VCaP (cell line): ENCODE measurements at regions not wholly inside any gene's neighbourhood (a gene's known extent, or its start where the extent isn't known, plus 50 kb on each side); places are given as distances from the start of the nearest gene placed in this dataset.

Experiments
- H3K27ac ChIP-seq: fragments of 450-650 bp; 2 replicates; pipeline ENCODE4 v1.5.1; 2017
- TF ChIP-seq, protein P1 (sequence below): fragments of 450-650 bp; conservative IDR thresholded peaks from 2 replicates; pipeline ENCODE4 v1.5.1; 2017; ENCODE audit warnings: mild to moderate bottlenecking, moderate library complexity

DNA sequence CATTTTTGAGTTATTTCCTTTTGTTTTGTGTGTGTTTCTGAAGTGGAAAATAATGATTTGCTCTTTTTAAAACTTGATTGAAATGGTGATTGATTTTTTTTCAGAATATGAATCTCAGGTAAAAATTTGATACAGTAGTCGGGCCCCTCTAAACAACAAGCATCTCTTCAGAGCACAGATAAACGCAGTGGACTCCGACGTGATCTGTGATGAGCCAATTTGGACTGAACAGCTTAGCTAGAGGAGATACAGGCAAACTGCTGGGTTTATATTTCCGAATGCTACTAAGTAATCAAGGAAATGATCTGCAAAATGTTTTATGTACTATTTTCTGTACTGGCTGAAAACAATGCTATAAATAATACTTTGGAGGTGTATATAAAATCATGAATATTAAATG lies 705.7 kb upstream of the RGS18 start:
- TF ChIP-seq, protein P1, sequence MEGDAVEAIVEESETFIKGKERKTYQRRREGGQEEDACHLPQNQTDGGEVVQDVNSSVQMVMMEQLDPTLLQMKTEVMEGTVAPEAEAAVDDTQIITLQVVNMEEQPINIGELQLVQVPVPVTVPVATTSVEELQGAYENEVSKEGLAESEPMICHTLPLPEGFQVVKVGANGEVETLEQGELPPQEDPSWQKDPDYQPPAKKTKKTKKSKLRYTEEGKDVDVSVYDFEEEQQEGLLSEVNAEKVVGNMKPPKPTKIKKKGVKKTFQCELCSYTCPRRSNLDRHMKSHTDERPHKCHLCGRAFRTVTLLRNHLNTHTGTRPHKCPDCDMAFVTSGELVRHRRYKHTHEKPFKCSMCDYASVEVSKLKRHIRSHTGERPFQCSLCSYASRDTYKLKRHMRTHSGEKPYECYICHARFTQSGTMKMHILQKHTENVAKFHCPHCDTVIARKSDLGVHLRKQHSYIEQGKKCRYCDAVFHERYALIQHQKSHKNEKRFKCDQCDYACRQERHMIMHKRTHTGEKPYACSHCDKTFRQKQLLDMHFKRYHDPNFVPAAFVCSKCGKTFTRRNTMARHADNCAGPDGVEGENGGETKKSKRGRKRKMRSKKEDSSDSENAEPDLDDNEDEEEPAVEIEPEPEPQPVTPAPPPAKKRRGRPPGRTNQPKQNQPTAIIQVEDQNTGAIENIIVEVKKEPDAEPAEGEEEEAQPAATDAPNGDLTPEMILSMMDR, result no peak
- H3K27ac ChIP-seq, result no peak overlapping the region

DNA sequence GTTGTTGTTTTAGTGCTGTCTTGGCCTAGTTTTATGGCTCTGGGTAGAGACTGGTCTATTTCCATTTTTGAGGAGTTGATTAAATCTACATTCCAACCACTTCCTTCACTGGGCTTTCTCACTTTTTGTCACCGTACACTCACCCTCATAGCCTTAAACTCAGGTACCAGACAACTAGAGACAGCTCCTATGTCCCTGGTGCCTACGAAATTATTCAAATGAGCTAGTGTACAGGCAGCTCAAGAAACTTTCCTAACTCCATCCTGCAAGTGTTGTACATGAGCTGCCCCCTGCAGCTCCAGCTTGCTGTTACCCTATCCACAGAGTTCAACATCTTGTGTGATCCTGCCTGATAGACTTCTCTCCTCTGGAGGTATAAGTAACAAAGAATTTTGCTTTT lies 704.8 kb upstream of the RGS18 start:
- no peak overlapping the region for H3K27ac ChIP-seq
- TF ChIP-seq, protein P1, result no peak

DNA sequence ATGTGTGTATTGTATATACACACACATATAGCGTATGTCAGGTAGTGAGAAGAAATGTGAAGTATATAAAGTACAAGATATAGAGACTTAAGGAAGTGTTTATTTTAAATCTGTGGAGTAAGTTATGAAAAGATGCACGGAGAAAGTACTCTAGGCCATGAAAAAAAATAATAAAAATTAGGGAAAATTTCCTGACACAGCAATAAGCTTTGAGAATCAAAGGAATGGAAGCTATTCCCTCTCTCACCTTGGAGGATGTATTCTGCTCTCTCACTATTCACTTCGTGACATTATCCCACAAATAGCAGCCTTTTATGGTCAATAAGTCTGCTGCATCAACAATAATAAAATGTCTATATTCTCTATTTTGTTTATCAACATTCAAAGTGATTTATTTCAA lies 700.4 kb upstream of the RGS18 start:
- TF ChIP-seq, protein P1, result no peak
- no peak overlapping the region for H3K27ac ChIP-seq

DNA sequence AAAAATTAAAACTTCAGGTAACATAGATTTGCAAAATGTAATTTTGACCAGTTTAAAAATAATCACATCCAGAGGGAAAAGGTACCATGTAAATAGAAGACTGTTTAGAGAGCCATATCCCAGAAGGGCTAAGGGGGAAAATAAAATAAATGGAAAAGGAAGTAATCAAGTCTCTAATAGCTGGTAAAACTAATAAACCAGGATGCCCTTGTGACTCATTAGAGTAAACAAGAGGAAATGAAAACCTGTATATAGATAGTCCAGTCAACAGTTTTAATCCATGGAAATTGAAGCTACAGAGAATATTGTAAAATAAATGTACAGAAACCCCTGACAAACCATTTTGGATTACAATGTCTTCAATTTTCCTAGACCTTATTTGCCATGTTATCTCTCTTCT lies 698.0 kb upstream of the RGS18 start:
- no peak overlapping the region for H3K27ac ChIP-seq
- TF ChIP-seq, protein P1, result no peak

DNA sequence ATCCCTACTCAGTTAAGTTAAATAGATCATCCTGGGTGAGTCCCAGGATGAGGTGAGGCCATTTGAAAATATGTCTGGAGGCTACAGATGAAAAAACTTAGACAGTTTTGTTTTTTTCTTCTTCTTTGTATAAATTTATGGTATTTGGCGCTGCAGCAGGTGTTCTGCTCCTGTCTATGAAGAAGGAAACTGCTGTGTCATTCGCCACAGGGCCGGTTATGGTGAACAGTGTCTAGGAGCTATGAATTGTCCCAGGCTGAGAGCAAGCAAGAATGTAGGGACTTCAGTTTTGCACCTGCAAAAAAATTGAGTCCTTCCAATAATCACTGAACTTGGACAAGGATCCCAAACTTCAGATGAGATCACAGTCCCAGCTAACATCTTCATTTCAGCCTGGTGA lies 674.3 kb upstream of the RGS18 start:
- TF ChIP-seq, protein P1, result no peak
- no peak overlapping the region for H3K27ac ChIP-seq

DNA sequence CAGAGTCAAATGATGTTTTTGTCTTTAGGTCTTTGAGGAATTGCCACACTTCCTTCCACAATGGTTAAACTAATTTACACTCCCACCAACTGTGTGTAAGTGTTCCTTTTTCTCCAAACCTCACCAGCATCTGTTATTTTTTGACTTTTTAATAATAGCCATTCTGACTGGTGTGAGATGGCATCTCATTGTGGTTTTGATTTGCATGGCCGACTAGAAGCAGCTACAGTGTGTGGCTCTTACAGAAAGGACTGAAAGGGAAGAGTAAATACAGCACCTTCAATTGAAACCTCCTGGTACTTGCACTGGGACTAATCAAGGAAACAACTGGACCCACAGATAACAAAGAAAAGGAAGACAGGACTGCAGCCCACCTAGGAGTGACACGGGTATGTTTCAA lies 668.0 kb upstream of the RGS18 start:
- TF ChIP-seq, protein P1, result no peak
- H3K27ac ChIP-seq, result no peak overlapping the region

DNA sequence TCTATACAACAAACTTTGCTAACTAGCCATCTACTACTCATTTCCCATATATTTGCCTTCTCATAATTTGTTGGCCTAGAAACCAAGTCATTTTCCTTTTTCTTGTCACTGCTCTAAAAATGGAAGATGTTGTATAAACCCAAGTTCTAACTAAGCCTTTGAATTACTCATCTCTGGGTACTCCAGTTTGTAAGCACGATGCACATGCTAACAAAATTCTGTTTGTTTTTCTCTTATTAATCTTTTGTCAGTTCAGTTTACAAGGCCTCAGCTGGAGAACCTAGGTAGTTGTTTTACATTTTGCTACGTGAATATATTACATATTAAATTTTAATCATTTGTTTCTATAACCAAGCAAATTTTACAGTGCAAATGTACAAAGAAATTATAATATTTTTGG lies 663.2 kb upstream of the RGS18 start:
- TF ChIP-seq, protein P1, result no peak
- H3K27ac ChIP-seq, result no peak overlapping the region

DNA sequence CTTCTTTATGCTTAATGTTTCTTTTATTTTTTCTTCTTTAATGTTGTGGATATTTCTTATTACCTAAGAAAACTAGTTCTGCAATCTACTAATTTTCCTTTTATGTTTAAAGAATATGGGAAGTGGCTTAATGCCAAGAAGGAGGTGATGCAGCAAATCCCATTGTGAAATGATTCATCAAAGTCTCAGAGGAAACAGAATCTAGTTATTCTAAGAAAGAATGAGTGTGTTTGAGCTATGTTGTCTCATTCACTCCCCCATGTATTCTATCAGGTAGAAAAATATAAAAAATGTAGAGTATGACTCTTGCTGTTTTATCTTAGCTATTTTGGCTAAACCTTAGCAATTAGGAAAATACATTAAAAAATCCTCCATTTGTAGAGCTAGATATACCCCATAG lies 659.9 kb upstream of the RGS18 start:
- TF ChIP-seq, protein P1, result no peak
- H3K27ac ChIP-seq, result no peak overlapping the region
